ENCODE measurements at regions not wholly inside any gene's neighbourhood (a gene's known extent, or its start where the extent isn't known, plus 50 kb on each side); places are given as distances from the start of the nearest gene placed in this dataset.
"Not testable (repeated sequence)": the region's sequence is repeated elsewhere in the genome, so short reads cannot be mapped to it uniquely, and the experiment has no call there.

GRCh38 chr2:195572895-195573683 is 83.9 kb upstream of the SLC39A10 start:
- DNase-seq (ENCODE audit: low read depth): no peak

DNA sequence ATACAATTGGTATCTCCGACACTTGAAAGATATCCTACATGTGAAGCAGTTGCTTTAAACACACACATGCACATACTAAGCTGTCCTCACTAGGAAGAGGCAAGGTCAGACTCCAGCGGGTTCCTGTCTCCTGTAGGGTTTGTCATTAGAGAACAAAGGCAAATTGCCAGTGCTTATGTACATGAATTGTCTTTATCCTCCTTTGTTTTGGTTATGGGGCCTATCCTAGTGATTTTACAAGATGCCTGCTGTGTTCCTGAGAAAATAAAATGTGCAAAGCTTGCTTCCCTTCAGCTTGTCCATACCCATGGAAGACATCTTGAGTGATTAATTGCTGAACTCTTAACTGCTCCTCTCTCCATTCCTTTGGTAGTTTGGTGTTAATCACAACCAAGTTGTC is 86.7 kb upstream of the SLC39A10 start:
- no peak for DNase-seq (ENCODE audit: low read depth)

GRCh38 chr2:195569255-195569654 is 87.8 kb upstream of the SLC39A10 start:
- DNase-seq (ENCODE audit: low read depth): no peak

GRCh38 chr2:195564625-195565135 is 92.3 kb upstream of the SLC39A10 start:
- not testable (repeated sequence) for DNase-seq (ENCODE audit: low read depth)

GRCh38 chr2:195563857-195564512 is 93.0 kb upstream of the SLC39A10 start:
- no peak for DNase-seq (ENCODE audit: low read depth)

GRCh38 chr2:195562570-195563566 is 94.2 kb upstream of the SLC39A10 start:
- DNase-seq (ENCODE audit: low read depth): no peak

DNA sequence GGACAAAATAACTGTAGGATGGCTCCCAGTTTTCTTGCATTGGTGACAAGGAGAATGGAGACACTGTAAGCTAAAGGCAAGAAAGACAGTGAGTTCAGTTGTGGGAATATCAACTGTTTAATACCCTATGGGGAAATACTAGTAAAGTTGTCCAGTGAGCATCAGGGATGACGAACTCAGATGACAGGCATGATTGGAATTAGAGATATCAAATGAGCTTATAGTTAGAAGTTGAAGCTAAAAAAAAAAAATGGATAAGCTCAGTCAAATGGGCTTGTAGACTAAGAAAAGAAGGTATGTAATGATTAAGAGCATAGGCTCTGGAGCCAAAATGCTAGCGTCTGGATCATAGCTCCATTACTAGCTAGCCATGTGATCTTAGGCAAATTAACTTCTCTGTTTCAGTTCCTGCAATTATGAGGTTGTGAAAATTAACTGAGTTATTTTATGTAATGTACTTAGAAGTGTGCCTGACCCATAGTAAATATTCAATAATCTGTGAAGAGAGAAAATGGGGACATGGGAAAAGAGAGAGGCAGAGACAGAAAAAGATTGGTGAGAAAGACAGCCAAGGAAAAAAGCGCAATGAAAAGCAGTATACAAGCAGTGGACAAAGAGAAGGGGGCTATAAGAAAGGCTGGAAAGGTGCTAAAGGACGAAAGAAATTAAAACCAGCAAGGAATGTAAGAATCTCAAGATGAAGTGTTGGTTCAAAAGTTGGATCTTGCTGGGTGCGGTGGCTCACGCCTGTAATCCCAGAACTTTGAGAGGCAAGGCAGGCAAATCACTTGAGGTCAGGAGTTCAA is 95.7 kb upstream of the SLC39A10 start:
- DNase-seq (ENCODE audit: low read depth): no peak

DNA sequence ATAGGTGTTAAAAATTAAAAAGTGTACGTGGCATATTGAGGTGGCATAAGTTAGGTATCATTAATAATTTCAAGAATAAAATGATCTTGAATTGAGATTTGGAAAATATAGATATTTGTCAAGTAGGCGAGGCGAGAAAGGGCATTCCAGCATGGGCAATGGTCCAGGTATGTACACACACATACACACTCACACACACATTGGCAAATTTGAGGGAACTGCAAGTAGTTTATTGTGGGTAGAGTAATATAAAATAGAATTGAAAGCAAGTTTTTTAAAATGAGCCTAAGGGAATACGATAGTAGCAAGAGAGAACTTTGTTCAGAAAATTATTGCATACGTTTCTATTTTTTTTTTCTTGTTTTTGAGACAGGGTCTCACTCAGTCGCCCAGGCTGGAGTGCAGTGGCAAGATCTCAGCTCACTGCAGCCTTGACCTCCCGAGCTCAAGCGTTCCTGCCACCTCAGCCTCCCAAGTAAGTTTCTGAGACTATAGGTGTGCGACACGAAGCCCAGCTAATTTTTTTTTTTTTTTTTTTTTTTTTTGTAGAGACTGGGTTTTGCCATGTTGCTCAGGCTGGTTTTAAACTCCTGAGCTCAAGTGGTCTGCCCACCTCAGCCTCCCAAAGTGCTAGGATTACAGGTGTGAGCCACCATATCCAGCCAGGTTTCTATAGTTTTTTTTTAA is 96.7 kb upstream of the SLC39A10 start:
- no peak for DNase-seq (ENCODE audit: low read depth)

GRCh38 chr2:195559431-195559914 is 97.6 kb upstream of the SLC39A10 start:
- peak; percentile 73 for DNase-seq (ENCODE audit: low read depth)

GRCh38 chr2:195555971-195556370 is 101.1 kb upstream of the SLC39A10 start:
- DNase-seq (ENCODE audit: low read depth): no peak

- no peak for DNase-seq (ENCODE audit: low read depth)
Observed at GRCh38 chr2:195552581-195552980, 104.4 kb upstream of the SLC39A10 start.

GRCh38 chr2:195548198-195548940 is 108.7 kb upstream of the SLC39A10 start:
- no peak for DNase-seq (ENCODE audit: low read depth)

- not testable (repeated sequence) for DNase-seq (ENCODE audit: low read depth)
Observed at GRCh38 chr2:195547268-195547840, 109.7 kb upstream of the SLC39A10 start.

DNA sequence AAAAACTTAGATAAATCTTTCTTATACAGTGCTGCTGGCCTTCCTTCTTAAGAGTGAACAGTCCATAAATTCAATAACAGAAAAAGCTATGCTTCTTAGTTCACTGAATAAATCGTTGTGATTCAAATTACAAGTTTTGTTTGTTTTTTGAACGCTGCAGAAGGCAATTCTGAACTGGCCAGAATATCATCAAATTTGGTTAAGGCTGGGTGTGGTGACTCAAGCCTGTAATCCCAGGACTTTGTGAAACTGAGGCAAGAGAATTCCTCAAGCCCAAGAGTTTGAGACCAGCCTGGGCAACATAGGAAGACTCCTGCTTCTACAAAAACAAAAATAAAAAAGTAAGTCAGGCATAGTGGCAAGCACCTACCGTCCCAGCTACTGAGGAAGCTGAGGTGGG is 111.2 kb upstream of the SLC39A10 start:
- DNase-seq (ENCODE audit: low read depth): no peak

DNA sequence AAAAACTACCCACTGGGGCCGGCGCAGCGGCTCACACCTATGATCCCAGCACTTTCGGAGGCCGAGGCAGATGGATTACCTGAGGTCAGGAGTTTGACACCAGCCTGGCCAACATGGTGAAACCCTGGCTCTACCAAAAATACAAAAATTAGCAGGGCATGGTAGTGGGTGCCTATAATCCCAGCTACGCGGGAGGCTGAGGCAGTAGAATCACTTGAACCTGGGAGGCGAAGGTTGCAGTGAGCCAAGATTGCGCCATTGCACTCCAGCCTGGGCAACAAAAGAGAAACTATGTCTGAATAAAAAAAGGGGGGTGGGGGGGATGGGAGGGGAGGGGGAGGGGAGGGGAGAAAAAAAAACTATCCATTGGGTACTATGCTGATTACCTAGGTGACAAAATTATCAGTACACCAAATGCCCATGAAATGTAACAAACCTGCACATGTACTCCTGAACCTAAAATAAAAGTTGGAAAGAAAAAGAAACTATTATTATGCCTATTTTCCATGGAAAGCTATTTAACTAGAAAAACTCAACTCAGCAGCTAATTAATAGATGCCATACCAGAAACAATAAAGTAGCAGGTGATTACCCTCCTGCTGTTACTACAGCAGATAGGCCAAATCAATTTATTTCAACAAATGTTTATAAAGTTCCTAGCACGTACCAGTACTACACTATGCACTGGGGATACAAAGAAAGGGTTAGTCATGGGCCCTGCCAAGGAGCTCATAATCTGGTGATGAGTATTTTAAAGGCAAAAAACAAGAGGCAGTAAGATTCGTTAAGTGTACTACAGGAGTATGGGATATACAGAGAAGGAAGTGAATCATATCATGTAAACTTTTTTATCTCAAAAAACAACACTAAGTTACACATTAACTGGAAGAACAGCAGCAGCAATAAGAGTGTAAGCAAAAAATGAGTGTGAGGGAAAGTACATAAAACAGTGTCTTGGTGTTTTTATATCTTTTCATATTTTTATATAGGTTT is 112.8 kb upstream of the SLC39A10 start:
- DNase-seq (ENCODE audit: low read depth): no peak

GRCh38 chr2:195543063-195543462 is 114.0 kb upstream of the SLC39A10 start:
- DNase-seq (ENCODE audit: low read depth): no peak

- no peak for DNase-seq (ENCODE audit: low read depth)
Observed at GRCh38 chr2:195542067-195542466, 115.0 kb upstream of the SLC39A10 start.

- DNase-seq (ENCODE audit: low read depth): no peak
Observed at GRCh38 chr2:195538937-195539336, 118.1 kb upstream of the SLC39A10 start.

Data from stimulated activated CD4-positive, alpha-beta T cell treated with anti-CD3 and anti-CD28 coated beads, Interleukin-2, amount 100 ng/mL, for 4 hours (primary cell).